GM23248 (cell line): ENCODE measurements at regions not wholly inside any gene's neighbourhood (a gene's known extent, or its start where the extent isn't known, plus 50 kb on each side); places are given as distances from the start of the nearest gene placed in this dataset.

Experiments
- EZH2 ChIP-seq: fragments of 200-600 bp; sonication (generic); IDR thresholded peaks from 2 replicates; pipeline ENCODE4 v1.6.1; 2018; ENCODE audit warnings: antibody characterized with exemption, mild to moderate bottlenecking; ENCODE audit not compliant: insufficient read depth, poor library complexity, severe bottlenecking
- EZH2phosphoT487 ChIP-seq: fragments of 200-600 bp; sonication (generic); IDR thresholded peaks from 2 replicates; pipeline ENCODE4 v1.6.1; 2018; ENCODE audit warnings: antibody characterized with exemption, moderate library complexity, mild to moderate bottlenecking, low read depth; ENCODE audit not compliant: insufficient read depth

GRCh38 chr20:50321797-50322480 is 131.3 kb downstream of the CEBPB start:
- TF ChIP-seq EZH2 (no peak), EZH2phosphoT487 (no peak)
